Head of caudate nucleus (tissue), 42 donors: ENCODE measurements at regions not wholly inside any gene's neighbourhood (a gene's known extent, or its start where the extent isn't known, plus 50 kb on each side); places are given as distances from the start of the nearest gene placed in this dataset.

Source experiments
- DNase-seq, 42 donors: peaks; one replicate each; pipeline versions ENCODE4 v3.0.0 to v3.0.0-alpha.2; 2020 to 2021; ENCODE audit warnings: mixed read lengths in 7 of 42
- intact Hi-C: fragments of 100-400 bp; cut with DNase I; formaldehyde crosslinking; loops from one replicate; pipeline ENCODE4 v1.15.0; 2022

GRCh38 chr5:24712047-24712446 lies 67.3 kb upstream of the CDH10 start:
- DNase-seq, result no peak
- intact Hi-C loops, result no loop called here

DNA sequence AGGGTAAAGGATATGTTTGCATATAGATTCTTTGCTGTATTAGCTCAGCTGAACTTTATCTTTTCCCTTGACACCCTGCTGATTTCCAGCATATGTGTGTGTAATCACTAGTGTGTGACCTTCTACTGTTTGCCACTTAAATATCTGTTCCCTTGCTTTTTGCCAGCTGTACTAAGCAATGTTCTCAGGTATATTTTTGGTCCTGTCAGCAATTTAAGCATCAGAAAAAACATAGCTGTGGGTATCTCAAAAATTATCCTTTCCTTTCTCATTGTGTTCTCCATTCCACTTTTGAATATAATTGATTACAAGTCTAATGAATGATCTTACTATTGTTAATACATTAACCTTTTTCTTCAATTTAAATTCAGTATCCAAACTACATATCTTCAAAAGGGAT lies 59.2 kb upstream of the CDH10 start:
- no peak for DNase-seq
- intact Hi-C loops, result no loop called here
